K562 (cell line): ENCODE measurements at regions not wholly inside any gene's neighbourhood (a gene's known extent, or its start where the extent isn't known, plus 50 kb on each side); places are given as distances from the start of the nearest gene placed in this dataset.

ENCODE experiments used
- HBP1 ChIP-seq: fragments of 450-650 bp; formaldehyde crosslinking; IDR thresholded peaks from 2 replicates; pipeline ENCODE4 v1.4.0; 2022; ENCODE audit warnings: missing genetic modification characterization
- HNRNPUL1 ChIP-seq: fragments of 200-400 bp; formaldehyde crosslinking; IDR thresholded peaks from 2 replicates; pipeline ENCODE4 v1.6.1; 2017; ENCODE audit warnings: low read length
- ILK ChIP-seq: fragments of 450-650 bp; IDR thresholded peaks from 2 replicates; pipeline ENCODE4 v1.6.1; 2016; ENCODE audit warnings: missing genetic modification characterization, low read depth, mild to moderate bottlenecking, missing compliant biosample characterization, moderate library complexity, borderline replicate concordance
- KLF1 ChIP-seq: fragments of 450-650 bp; IDR thresholded peaks from 2 replicates; pipeline ENCODE4 v1.6.1; 2016; ENCODE audit warnings: missing genetic modification characterization, missing compliant biosample characterization
- ZNF407 ChIP-seq: fragments of 450-650 bp; IDR thresholded peaks from 2 replicates; pipeline ENCODE4 v1.6.1; 2016; ENCODE audit warnings: low read depth
- ZNF780A ChIP-seq: fragments of 250-450 bp; sonication (Bioruptor Pico); IDR thresholded peaks from 2 replicates; pipeline ENCODE4 v1.5.0; 2021; ENCODE audit warnings: mild to moderate bottlenecking

DNA sequence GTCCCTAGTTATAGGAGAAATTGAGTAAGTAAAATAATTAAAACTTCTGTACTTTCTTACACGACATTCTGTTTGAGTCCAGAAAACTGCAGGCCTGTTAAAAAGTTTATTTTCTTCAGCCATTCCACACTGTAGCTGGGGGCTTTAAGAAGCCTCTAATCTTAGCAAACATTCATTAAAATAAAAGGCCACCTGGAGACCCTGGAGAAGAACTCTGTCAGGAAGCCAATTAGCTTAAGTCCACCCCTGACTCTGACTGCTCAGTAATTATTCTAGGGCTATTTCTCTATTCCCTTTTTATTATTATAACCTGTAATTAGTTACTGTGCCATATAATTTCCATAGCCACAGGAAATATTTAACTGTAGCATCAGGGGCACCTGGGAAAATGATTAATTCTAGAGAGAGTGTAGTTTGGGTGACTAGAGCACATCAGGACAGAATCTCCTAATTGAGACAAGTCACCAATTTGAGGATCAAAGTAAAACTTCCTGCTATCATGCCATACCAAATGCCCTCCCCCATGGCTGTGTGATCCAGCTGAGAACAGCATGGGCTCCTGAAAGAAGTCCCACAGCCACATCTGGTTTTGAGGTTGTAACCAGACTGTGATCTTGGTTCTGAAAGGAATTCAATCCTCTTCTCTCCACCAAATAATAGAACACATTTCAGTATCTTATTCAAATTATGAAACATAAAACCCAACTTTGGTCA lies 1302.3 kb downstream of the XPNPEP1 start:
- no peak for TF ChIP-seq ZNF780A (CRISPR knock-in tag)
- TF ChIP-seq KLF1 = no peak
- TF ChIP-seq ZNF407 = no peak
- no peak for TF ChIP-seq HNRNPUL1
- TF ChIP-seq HBP1 (CRISPR knock-in tag) = no peak
- TF ChIP-seq ILK (tag) = no peak
